DND-41 (cell line): ENCODE measurements at regions not wholly inside any gene's neighbourhood (a gene's known extent, or its start where the extent isn't known, plus 50 kb on each side); places are given as distances from the start of the nearest gene placed in this dataset.

ENCODE experiments used
- ATAC-seq: fragments of 200-7000 bp; cut with Tn5 transposase; 3 replicates; pipeline ENCODE4 v1.9.1; 2021; ENCODE audit warnings: low read depth; ENCODE audit not compliant: insufficient read depth
- DNase-seq: peaks from one replicate; pipeline ENCODE4 v3.0.0-alpha.2; 2020
- H2AFZ ChIP-seq: 2 replicates; pipeline ENCODE4 v1.6.0; 2012; ENCODE audit warnings: low read depth, low read length
- H3K27ac ChIP-seq: 2 replicates; pipeline ENCODE4 v1.5.1; 2012; ENCODE audit warnings: low read length, inconsistent platforms
- H3K27me3 ChIP-seq: fragments of 200-600 bp; sonication (generic); 2 replicates; pipeline ENCODE4 v1.6.0; 2012; ENCODE audit warnings: low read length, mild to moderate bottlenecking, inconsistent platforms; ENCODE audit not compliant: insufficient read depth, poor library complexity
- H3K36me3 ChIP-seq: 2 replicates; pipeline ENCODE4 v1.5.1; 2012; ENCODE audit warnings: low read length, inconsistent platforms; ENCODE audit not compliant: insufficient read depth
- H3K4me1 ChIP-seq: 2 replicates; pipeline ENCODE4 v1.5.1; 2012; ENCODE audit warnings: mild to moderate bottlenecking, low read length; ENCODE audit not compliant: insufficient read depth
- H3K4me2 ChIP-seq: 2 replicates; pipeline ENCODE4 v1.6.0; 2012; ENCODE audit warnings: mild to moderate bottlenecking, moderate library complexity, low read length, inconsistent platforms; ENCODE audit not compliant: insufficient read depth
- H3K4me3 ChIP-seq, 2 experiments: fragments of 200-600 bp in 1 of 2; shearing (Covaris generic) in 1 of 2; 2 replicates each; pipeline ENCODE4 v1.5.1; 2012 to 2016; ENCODE audit warnings: inconsistent platforms in 2 of 2, low read length in 2 of 2, mild to moderate bottlenecking in 2 of 2, low read depth in 1 of 2, moderate library complexity in 1 of 2
- H3K79me2 ChIP-seq: 2 replicates; pipeline ENCODE4 v1.6.0; 2012; ENCODE audit warnings: low read length, inconsistent platforms; ENCODE audit not compliant: insufficient read depth
- H3K9ac ChIP-seq: 2 replicates; pipeline ENCODE4 v1.6.0; 2012; ENCODE audit warnings: low read depth, mild to moderate bottlenecking, inconsistent platforms, low read length, moderate library complexity
- H3K9me3 ChIP-seq: 2 replicates; pipeline ENCODE4 v1.5.1; 2012; ENCODE audit warnings: low read length, moderate library complexity, mild to moderate bottlenecking, inconsistent platforms; ENCODE audit not compliant: insufficient read depth, severe bottlenecking
- H4K20me1 ChIP-seq: 2 replicates; pipeline ENCODE4 v1.6.0; 2012; ENCODE audit warnings: low read length; ENCODE audit not compliant: insufficient read depth
- CTCF ChIP-seq: IDR thresholded peaks from 2 replicates; pipeline ENCODE4 v1.5.1; 2012; ENCODE audit warnings: borderline replicate concordance, low read length, moderate library complexity, mild to moderate bottlenecking; ENCODE audit not compliant: poor library complexity, severe bottlenecking; ENCODE audit errors: extremely low read depth
- EZH2 ChIP-seq: IDR thresholded peaks from 3 replicates; pipeline ENCODE4 v1.6.1; 2012; ENCODE audit warnings: borderline replicate concordance, low read depth, mild to moderate bottlenecking, moderate library complexity, low read length, inconsistent platforms; ENCODE audit not compliant: severe bottlenecking

GRCh38 chrX:97936296-97936695, 1052.6 kb downstream of the RPA4 start:
- Histone ChIP-seq H2AFZ (no peak overlapping the region), H3K36me3 (no peaks in the 10 kb centered on the region), H3K27ac (no peak overlapping the region), H3K4me2 (no peak overlapping the region), H3K4me3 (no peak overlapping the region), H3K4me1 (no peaks in the 10 kb centered on the region), H3K79me2 (no peaks in the 10 kb centered on the region), H3K9ac (no peak overlapping the region), H3K9me3 (no peaks in the 10 kb centered on the region), H3K27me3 (no peaks in the 10 kb centered on the region), H4K20me1 (no peaks in the 10 kb centered on the region)
- ATAC-seq (no peak), DNase-seq (no peak)
- TF ChIP-seq CTCF, result no peak
- TF ChIP-seq EZH2, result no peak

DNA sequence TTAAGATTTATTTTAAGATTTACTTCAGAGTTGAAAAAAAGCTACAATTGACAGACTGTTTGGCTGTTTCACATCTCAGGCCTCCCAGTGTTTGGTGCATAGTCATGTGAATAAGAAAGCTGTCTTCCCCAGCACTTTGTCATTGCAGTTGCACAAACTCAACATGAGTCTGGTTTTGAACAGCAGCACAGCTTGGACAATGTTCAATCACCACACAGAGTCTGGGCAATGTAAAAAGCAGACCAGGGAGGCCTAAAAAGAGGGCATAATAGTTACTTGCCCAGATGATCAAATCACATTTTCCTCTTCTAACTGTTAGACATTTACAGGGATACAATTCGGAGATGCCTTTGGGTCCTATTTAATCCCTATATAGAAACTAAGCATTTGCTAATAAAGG, 1055.0 kb downstream of the RPA4 start:
- Histone ChIP-seq H3K9ac (no peak overlapping the region), H3K4me3 (no peak overlapping the region), H3K4me1 (no peaks in the 10 kb centered on the region), H3K27me3 (no peaks in the 10 kb centered on the region), H3K9me3 (no peaks in the 10 kb centered on the region), H3K79me2 (no peaks in the 10 kb centered on the region), H2AFZ (no peak overlapping the region), H4K20me1 (no peaks in the 10 kb centered on the region), H3K4me2 (no peak overlapping the region), H3K36me3 (no peaks in the 10 kb centered on the region), H3K27ac (no peak overlapping the region)
- TF ChIP-seq CTCF (no peak), EZH2 (no peak)
- DNase-seq (no peak), ATAC-seq (no peak)

DNA sequence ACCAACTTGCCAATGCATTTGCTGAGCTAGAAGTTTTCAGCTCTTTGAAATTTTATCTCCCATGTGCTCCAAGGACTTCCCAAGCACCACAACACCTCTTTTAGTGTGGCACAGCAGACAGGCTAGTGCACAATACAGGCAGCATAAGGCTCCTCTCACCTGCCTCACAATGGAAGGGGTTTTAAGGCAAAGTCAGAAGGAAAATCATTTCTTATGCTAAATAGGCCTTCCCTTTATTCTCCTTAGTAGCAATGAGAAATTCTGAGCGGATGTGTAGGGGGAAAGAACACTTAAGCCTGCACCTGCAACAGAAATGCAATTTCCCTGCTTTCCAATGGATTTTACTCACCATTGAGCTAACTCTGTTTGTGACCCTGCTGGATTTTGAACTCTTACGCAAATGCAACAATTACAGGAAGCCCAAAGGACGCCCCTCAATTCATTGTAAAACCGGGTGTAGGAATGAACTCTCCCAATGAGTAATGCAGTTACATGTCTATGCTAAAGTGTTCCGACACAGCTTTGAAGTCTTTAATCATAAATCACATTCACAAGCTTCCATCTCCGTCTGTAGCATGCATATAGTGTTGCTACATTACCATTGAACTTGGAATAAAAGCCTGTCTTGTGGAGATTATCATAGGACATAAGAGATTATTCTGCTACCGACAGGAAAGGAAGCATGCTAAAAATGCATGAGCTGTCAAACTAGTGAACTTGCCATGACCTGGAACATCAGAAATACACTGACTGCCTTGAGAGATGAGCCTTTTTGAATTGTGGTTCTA, 1084.9 kb downstream of the RPA4 start:
- H3K4me3 ChIP-seq, result no peak overlapping the region
- no peaks in the 10 kb centered on the region for H3K9me3 ChIP-seq
- no peaks in the 10 kb centered on the region for H3K36me3 ChIP-seq
- H3K4me1 ChIP-seq, result no peaks in the 10 kb centered on the region
- ATAC-seq (no peak), DNase-seq (no peak)
- no peak for TF ChIP-seq EZH2
- no peak for TF ChIP-seq CTCF
- H3K27me3 ChIP-seq, result no peaks in the 10 kb centered on the region
- no peak overlapping the region for H2AFZ ChIP-seq
- no peak overlapping the region for H3K9ac ChIP-seq
- H3K4me2 ChIP-seq, result no peak overlapping the region
- no peaks in the 10 kb centered on the region for H4K20me1 ChIP-seq
- no peaks in the 10 kb centered on the region for H3K79me2 ChIP-seq
- no peak overlapping the region for H3K27ac ChIP-seq

GRCh38 chrX:97984641-97985040, 1100.9 kb downstream of the RPA4 start:
- H3K36me3 ChIP-seq, result no peaks in the 10 kb centered on the region
- no peak for TF ChIP-seq CTCF
- no peak for TF ChIP-seq EZH2
- DNase-seq, result no peak
- no peak for ATAC-seq
- H3K4me3 ChIP-seq, result no peak overlapping the region
- no peak overlapping the region for H3K9ac ChIP-seq
- H4K20me1 ChIP-seq, result no peaks in the 10 kb centered on the region
- no peak overlapping the region for H2AFZ ChIP-seq
- no peak overlapping the region for H3K27ac ChIP-seq
- H3K79me2 ChIP-seq, result no peaks in the 10 kb centered on the region
- H3K4me1 ChIP-seq, result no peaks in the 10 kb centered on the region
- H3K9me3 ChIP-seq, result no peaks in the 10 kb centered on the region
- H3K27me3 ChIP-seq, result no peaks in the 10 kb centered on the region
- H3K4me2 ChIP-seq, result no peak overlapping the region
